Gastrocnemius medialis (tissue), 4 donors: ENCODE measurements at regions not wholly inside any gene's neighbourhood (a gene's known extent, or its start where the extent isn't known, plus 50 kb on each side); places are given as distances from the start of the nearest gene placed in this dataset.

Experiments used
- CTCF ChIP-seq, 5 experiments: fragments of 450-650 bp in 3 of 5; fragments of 200-600 bp in 2 of 5; sonication (generic) in 2 of 5; IDR thresholded peaks in 4 of 5; conservative IDR thresholded peaks in 1 of 5; 1 replicate in 4 of 5; 2 replicates in 1 of 5; pipeline ENCODE4 v1.5.1; 2016 to 2019; ENCODE audit warnings: antibody characterized with exemption in 5 of 5, mild to moderate bottlenecking in 3 of 5, moderate library complexity in 3 of 5
- POLR2A ChIP-seq, 2 donors: fragments of 450-650 bp; IDR thresholded peaks; one replicate each; pipeline ENCODE4 v1.6.1; 2017; ENCODE audit warnings: antibody characterized with exemption in 2 of 2, mild to moderate bottlenecking in 2 of 2, moderate library complexity in 2 of 2

DNA sequence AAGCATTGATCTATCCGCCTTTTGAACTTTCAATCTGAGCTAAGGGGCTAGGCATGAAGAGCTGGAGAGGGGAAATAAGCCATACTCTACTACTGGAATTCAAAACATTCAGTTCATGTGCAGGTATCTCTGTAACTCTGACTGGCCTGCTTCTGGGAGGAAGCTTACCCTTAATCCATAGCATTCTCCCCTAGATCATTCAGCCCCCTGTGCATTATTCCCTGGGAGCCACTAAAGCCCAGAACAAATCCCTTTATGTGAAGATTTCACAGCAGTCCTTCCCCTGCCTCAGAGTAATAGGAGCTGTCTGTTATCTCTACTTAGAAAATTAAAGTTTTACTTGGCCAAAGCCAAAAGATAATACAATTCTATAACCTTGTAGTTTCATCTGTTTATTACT is 300.7 kb downstream of the SEC16B start:
- TF ChIP-seq CTCF (IDR thresholded peaks at IDR 0.05 in 4 of 5, conservative IDR thresholded peaks at IDR 0.05 in 1 of 5) (no peak), POLR2A (IDR thresholded peaks at IDR 0.05) (no peak)
